ENCODE measurements at regions not wholly inside any gene's neighbourhood (a gene's known extent, or its start where the extent isn't known, plus 50 kb on each side); places are given as distances from the start of the nearest gene placed in this dataset.

GRCh38 chr19:30112666-30113065, 170.6 kb downstream of the URI1 start:
- TF ChIP-seq, protein P1, sequence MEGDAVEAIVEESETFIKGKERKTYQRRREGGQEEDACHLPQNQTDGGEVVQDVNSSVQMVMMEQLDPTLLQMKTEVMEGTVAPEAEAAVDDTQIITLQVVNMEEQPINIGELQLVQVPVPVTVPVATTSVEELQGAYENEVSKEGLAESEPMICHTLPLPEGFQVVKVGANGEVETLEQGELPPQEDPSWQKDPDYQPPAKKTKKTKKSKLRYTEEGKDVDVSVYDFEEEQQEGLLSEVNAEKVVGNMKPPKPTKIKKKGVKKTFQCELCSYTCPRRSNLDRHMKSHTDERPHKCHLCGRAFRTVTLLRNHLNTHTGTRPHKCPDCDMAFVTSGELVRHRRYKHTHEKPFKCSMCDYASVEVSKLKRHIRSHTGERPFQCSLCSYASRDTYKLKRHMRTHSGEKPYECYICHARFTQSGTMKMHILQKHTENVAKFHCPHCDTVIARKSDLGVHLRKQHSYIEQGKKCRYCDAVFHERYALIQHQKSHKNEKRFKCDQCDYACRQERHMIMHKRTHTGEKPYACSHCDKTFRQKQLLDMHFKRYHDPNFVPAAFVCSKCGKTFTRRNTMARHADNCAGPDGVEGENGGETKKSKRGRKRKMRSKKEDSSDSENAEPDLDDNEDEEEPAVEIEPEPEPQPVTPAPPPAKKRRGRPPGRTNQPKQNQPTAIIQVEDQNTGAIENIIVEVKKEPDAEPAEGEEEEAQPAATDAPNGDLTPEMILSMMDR (IDR thresholded peaks at IDR 0.05 in 2 of 3, conservative IDR thresholded peaks at IDR 0.05 in 1 of 3; ENCODE audit: insufficient read depth in 2 of 3, low read depth in 1 of 3, low read length in 3 of 3), result no peak
- TF ChIP-seq POLR2AphosphoS5 (IDR thresholded peaks at IDR 0.05; ENCODE audit: control insufficient read depth, insufficient read depth, low read depth, low read length) (no peak), ZNF12 (CRISPR knock-in tag; IDR thresholded peaks at IDR 0.05) (no peak), MBD2 (IDR thresholded peaks at IDR 0.05; ENCODE audit: borderline replicate concordance, low read depth) (no peak), CLOCK (CRISPR knock-in tag; IDR thresholded peaks at IDR 0.05; ENCODE audit: borderline replicate concordance) (no peak), TEAD1 (CRISPR knock-in tag; IDR thresholded peaks at IDR 0.05) (no peak), ZNF384 (IDR thresholded peaks at IDR 0.05; ENCODE audit: low read depth, low read length) (no peak), CBX8 (IDR thresholded peaks at IDR 0.05; ENCODE audit: borderline replicate concordance, extremely low read depth, low read depth, low read length, poor library complexity, severe bottlenecking) (no peak), KAT7 (CRISPR knock-in tag; IDR thresholded peaks at IDR 0.05; ENCODE audit: borderline replicate concordance) (no peak), ADNP (tag; IDR thresholded peaks at IDR 0.05) (no peak)

All from K562 (cell line).